ENCODE measurements at regions not wholly inside any gene's neighbourhood (a gene's known extent, or its start where the extent isn't known, plus 50 kb on each side); places are given as distances from the start of the nearest gene placed in this dataset.

DNA sequence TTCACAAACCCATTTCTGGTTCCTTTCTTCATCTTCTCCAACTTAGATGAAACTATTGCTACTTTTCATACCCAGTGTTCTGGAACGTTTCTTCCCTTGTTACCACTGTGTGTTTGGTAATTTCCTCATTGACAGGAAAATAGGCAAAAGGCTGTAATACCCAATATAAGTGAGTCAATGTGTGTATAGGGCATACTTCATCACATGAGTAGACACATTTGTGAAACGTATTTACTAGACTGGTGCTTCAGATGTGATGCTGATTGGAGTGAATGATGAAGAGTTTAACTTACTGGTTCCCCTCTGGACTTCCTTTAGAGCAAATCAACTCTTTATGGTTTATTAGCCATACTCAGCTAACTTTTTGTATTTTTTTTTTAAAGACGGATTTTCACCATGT, 195.1 kb upstream of the ATP6AP2 start:
- intact Hi-C loops (cut with micrococcal nuclease; ENCODE audit: unreplicated experiment) = no loop called here
- ChIA-PET CTCF (ENCODE audit: low intra/inter-chr PET ratio, low total read pairs) (no interaction called here), POLR2A (no interaction called here)
- H3K79me2 ChIP-seq (ENCODE audit: insufficient read depth, low read length) = no peaks in the 10 kb centered on the region
- FAIRE-seq (no peak), ATAC-seq (no peak), DNase-seq (ENCODE audit: low spot score) (no peak)
- no peaks in the 10 kb centered on the region for H3K9me3 ChIP-seq (ENCODE audit: low read length)
- no peak overlapping the region for H3K4me2 ChIP-seq (ENCODE audit: low read depth, low read length)
- no TSS peak for BruUV-seq (replicated peaks)
- no peak for TF ChIP-seq TP53 (CRISPR knock-in tag; conservative IDR thresholded peaks at IDR 0.05)
- TF ChIP-seq ERF (CRISPR knock-in tag; IDR thresholded peaks at IDR 0.05) = no peak
- no peak for TF ChIP-seq ZNF382 (CRISPR knock-in tag; IDR thresholded peaks at IDR 0.05; ENCODE audit: borderline replicate concordance)
- TF ChIP-seq ZNF550 (CRISPR knock-in tag; IDR thresholded peaks at IDR 0.05; ENCODE audit: borderline replicate concordance) = no peak
- TF ChIP-seq FLYWCH1 (CRISPR knock-in tag; IDR thresholded peaks at IDR 0.05) = no peak
- 8% methylated on average over 3 of the region's 3 CpGs for WGBS (ENCODE audit: low lambda C conversion rate)
- H3K4me3 ChIP-seq (replicated peaks in 1 of 3; ENCODE audit: insufficient read depth in 1 of 3, low read depth in 2 of 3, low read length in 3 of 3) = no peak overlapping the region
- H2AFZ ChIP-seq (ENCODE audit: low read length) = no peak overlapping the region
- in situ Hi-C loops (cut with HindIII; ENCODE audit: extremely low pct_ligation_motif_present, low pct_unique_long_range_greater_than_20kb) = no loop called here
- H3K27ac ChIP-seq (ENCODE audit: extremely low read length, insufficient read depth, low read length) = no peak overlapping the region
- H3K36me3 ChIP-seq (replicated peaks in 1 of 2; ENCODE audit: control insufficient read depth in 1 of 2, insufficient read depth in 2 of 2, low read length in 2 of 2) = no peaks in the 10 kb centered on the region
- no peaks in the 10 kb centered on the region for H4K20me1 ChIP-seq (ENCODE audit: insufficient read depth, low read length)
- H3K9ac ChIP-seq (ENCODE audit: insufficient read depth, low read depth, low read length) = no peak overlapping the region
- no peaks in the 10 kb centered on the region for H3K27me3 ChIP-seq (ENCODE audit: control insufficient read depth in 1 of 2, insufficient read depth in 2 of 2, low read length in 2 of 2)
- H3K4me1 ChIP-seq (ENCODE audit: insufficient read depth, low read length) = no peaks in the 10 kb centered on the region

DNA sequence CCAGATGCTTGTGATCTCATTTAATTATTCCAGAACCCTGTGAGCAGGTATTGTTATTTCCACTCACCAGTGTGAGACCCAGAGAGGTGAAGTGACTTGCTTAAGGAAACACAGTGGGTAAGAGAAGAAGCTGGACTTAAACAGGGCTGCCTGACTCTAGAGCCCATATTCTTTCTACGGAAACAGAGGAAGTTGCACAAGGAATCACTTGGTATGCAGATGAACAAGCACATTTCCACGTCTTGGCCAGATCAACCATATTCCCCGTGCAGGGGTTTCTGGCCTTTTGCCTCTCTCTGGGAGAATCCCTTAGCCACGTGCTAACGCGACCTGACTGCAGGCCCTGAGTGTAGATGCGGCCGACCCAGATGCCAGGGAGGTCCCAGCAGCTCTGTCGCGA, 195.5 kb upstream of the ATP6AP2 start:
- POLR2A ChIA-PET = no interaction called here
- Histone ChIP-seq H3K4me3 (replicated peaks in 1 of 3; ENCODE audit: insufficient read depth in 1 of 3, low read depth in 2 of 3, low read length in 3 of 3) (no peak overlapping the region), H3K9me3 (ENCODE audit: low read length) (no peaks in the 10 kb centered on the region), H3K27me3 (ENCODE audit: control insufficient read depth in 1 of 2, insufficient read depth in 2 of 2, low read length in 2 of 2) (no peaks in the 10 kb centered on the region), H3K27ac (ENCODE audit: extremely low read length, insufficient read depth, low read length) (no peak overlapping the region), H2AFZ (ENCODE audit: low read length) (no peak overlapping the region), H3K9ac (ENCODE audit: insufficient read depth, low read depth, low read length) (no peak overlapping the region), H3K79me2 (ENCODE audit: insufficient read depth, low read length) (no peaks in the 10 kb centered on the region), H3K36me3 (replicated peaks in 1 of 2; ENCODE audit: control insufficient read depth in 1 of 2, insufficient read depth in 2 of 2, low read length in 2 of 2) (no peaks in the 10 kb centered on the region), H3K4me2 (ENCODE audit: low read depth, low read length) (no peak overlapping the region), H3K4me1 (ENCODE audit: insufficient read depth, low read length) (no peaks in the 10 kb centered on the region), H4K20me1 (ENCODE audit: insufficient read depth, low read length) (no peaks in the 10 kb centered on the region)
- TF ChIP-seq IKZF1 (IDR thresholded peaks at IDR 0.05) (no peak), FOXA1 (IDR thresholded peaks at IDR 0.05) (no peak), FOXA1 (CRISPR knock-in tag; IDR thresholded peaks at IDR 0.05) (no peak), CBX5 (CRISPR knock-in tag; IDR thresholded peaks at IDR 0.05; ENCODE audit: borderline replicate concordance) (no peak)
- TF ChIP-seq, protein P1, sequence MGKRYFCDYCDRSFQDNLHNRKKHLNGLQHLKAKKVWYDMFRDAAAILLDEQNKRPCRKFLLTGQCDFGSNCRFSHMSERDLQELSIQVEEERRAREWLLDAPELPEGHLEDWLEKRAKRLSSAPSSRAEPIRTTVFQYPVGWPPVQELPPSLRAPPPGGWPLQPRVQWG (CRISPR knock-in tag; IDR thresholded peaks at IDR 0.05; ENCODE audit: borderline replicate concordance, low read depth) = no peak
- TF ChIP-seq, protein P2, sequence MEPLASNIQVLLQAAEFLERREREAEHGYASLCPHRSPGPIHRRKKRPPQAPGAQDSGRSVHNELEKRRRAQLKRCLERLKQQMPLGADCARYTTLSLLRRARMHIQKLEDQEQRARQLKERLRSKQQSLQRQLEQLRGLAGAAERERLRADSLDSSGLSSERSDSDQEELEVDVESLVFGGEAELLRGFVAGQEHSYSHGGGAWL (CRISPR knock-in tag; IDR thresholded peaks at IDR 0.05) = no peak
- TF ChIP-seq, protein P3, sequence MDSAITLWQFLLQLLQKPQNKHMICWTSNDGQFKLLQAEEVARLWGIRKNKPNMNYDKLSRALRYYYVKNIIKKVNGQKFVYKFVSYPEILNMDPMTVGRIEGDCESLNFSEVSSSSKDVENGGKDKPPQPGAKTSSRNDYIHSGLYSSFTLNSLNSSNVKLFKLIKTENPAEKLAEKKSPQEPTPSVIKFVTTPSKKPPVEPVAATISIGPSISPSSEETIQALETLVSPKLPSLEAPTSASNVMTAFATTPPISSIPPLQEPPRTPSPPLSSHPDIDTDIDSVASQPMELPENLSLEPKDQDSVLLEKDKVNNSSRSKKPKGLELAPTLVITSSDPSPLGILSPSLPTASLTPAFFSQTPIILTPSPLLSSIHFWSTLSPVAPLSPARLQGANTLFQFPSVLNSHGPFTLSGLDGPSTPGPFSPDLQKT (CRISPR knock-in tag; IDR thresholded peaks at IDR 0.05; ENCODE audit: borderline replicate concordance) = no peak
- TF ChIP-seq, protein P4, sequence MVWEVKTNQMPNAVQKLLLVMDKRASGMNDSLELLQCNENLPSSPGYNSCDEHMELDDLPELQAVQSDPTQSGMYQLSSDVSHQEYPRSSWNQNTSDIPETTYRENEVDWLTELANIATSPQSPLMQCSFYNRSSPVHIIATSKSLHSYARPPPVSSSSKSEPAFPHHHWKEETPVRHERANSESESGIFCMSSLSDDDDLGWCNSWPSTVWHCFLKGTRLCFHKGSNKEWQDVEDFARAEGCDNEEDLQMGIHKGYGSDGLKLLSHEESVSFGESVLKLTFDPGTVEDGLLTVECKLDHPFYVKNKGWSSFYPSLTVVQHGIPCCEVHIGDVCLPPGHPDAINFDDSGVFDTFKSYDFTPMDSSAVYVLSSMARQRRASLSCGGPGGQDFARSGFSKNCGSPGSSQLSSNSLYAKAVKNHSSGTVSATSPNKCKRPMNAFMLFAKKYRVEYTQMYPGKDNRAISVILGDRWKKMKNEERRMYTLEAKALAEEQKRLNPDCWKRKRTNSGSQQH (CRISPR knock-in tag; IDR thresholded peaks at IDR 0.05; ENCODE audit: low read depth) = no peak
- in situ Hi-C loops (cut with HindIII; ENCODE audit: extremely low pct_ligation_motif_present, low pct_unique_long_range_greater_than_20kb) (no loop called here), intact Hi-C loops (cut with micrococcal nuclease; ENCODE audit: unreplicated experiment) (no loop called here)
- 63% methylated on average over 8 of the region's 10 CpGs for WGBS (ENCODE audit: low lambda C conversion rate)
- FAIRE-seq (no peak), ATAC-seq (no peak), DNase-seq (ENCODE audit: low spot score) (no peak)
- no TSS peak for BruUV-seq (replicated peaks)
- CTCF ChIA-PET (ENCODE audit: low intra/inter-chr PET ratio, low total read pairs) = no interaction called here

Measured in HepG2 (cell line).